Skeletal muscle satellite cell (primary cell): ENCODE measurements at regions not wholly inside any gene's neighbourhood (a gene's known extent, or its start where the extent isn't known, plus 50 kb on each side); places are given as distances from the start of the nearest gene placed in this dataset.

ENCODE experiments used
- H3K27me3 ChIP-seq: 2 replicates; pipeline ENCODE4 v1.7.0; 2013; ENCODE audit warnings: low read length; ENCODE audit not compliant: control insufficient read depth, insufficient read depth
- H3K36me3 ChIP-seq: 2 replicates; pipeline ENCODE4 v1.7.0; 2013; ENCODE audit warnings: mild to moderate bottlenecking, control low read depth, low read length; ENCODE audit not compliant: insufficient read depth
- H3K4me1 ChIP-seq: 2 replicates; pipeline ENCODE4 v1.7.0; 2013; ENCODE audit warnings: low read length; ENCODE audit not compliant: control insufficient read depth, insufficient read depth
- H3K4me2 ChIP-seq: 2 replicates; pipeline ENCODE4 v1.7.0; 2013; ENCODE audit warnings: mild to moderate bottlenecking, low read length
- H3K4me3 ChIP-seq: 2 replicates; pipeline ENCODE4 v1.7.0; 2013; ENCODE audit warnings: low read length
- H3K9ac ChIP-seq: 2 replicates; pipeline ENCODE4 v1.7.0; 2013; ENCODE audit warnings: mild to moderate bottlenecking, low read depth, low read length, moderate library complexity
- H3K9me3 ChIP-seq: replicated peaks from 2 replicates; pipeline ENCODE4 v1.7.0; 2013; ENCODE audit warnings: mild to moderate bottlenecking, control low read depth, low read length

GRCh38 chr2:239608260-239608659 lies 207.4 kb upstream of the HDAC4 start:
- H3K4me3 ChIP-seq = no peak overlapping the region
- no peaks in the 10 kb centered on the region for H3K4me1 ChIP-seq
- no peaks in the 10 kb centered on the region for H3K27me3 ChIP-seq
- H3K36me3 ChIP-seq = no peaks in the 10 kb centered on the region
- H3K4me2 ChIP-seq = no peak overlapping the region
- no peak overlapping the region for H3K9ac ChIP-seq
- H3K9me3 ChIP-seq = peaks cover 11% of the 10 kb centered on the region

- no peak overlapping the region for H3K9ac ChIP-seq
- no peaks in the 10 kb centered on the region for H3K4me1 ChIP-seq
- no peaks in the 10 kb centered on the region for H3K27me3 ChIP-seq
- no peak overlapping the region for H3K4me2 ChIP-seq
- H3K36me3 ChIP-seq = no peaks in the 10 kb centered on the region
- peaks cover 11% of the 10 kb centered on the region for H3K9me3 ChIP-seq
- no peak overlapping the region for H3K4me3 ChIP-seq
These were observed 206.8 kb upstream of the HDAC4 start for GRCh38 chr2:239607517-239608191.

- H3K4me3 ChIP-seq = no peak overlapping the region
- H3K4me1 ChIP-seq = no peaks in the 10 kb centered on the region
- no peaks in the 10 kb centered on the region for H3K36me3 ChIP-seq
- H3K9ac ChIP-seq = no peak overlapping the region
- H3K4me2 ChIP-seq = no peak overlapping the region
- H3K9me3 ChIP-seq = peaks cover 10% of the 10 kb centered on the region
- no peaks in the 10 kb centered on the region for H3K27me3 ChIP-seq
These were observed 206.1 kb upstream of the HDAC4 start for GRCh38 chr2:239606741-239607516.

- peaks cover 15% of the 10 kb centered on the region for H3K9me3 ChIP-seq
- no peaks in the 10 kb centered on the region for H3K36me3 ChIP-seq
- H3K4me1 ChIP-seq = no peaks in the 10 kb centered on the region
- H3K4me3 ChIP-seq = no peak overlapping the region
- H3K9ac ChIP-seq = no peak overlapping the region
- H3K27me3 ChIP-seq = no peaks in the 10 kb centered on the region
- no peak overlapping the region for H3K4me2 ChIP-seq
These were observed 205.2 kb upstream of the HDAC4 start for GRCh38 chr2:239605976-239606375.

GRCh38 chr2:239605409-239605808 lies 204.6 kb upstream of the HDAC4 start:
- H3K4me1 ChIP-seq = no peaks in the 10 kb centered on the region
- no peaks in the 10 kb centered on the region for H3K36me3 ChIP-seq
- no peak overlapping the region for H3K4me3 ChIP-seq
- peaks cover 15% of the 10 kb centered on the region for H3K9me3 ChIP-seq
- H3K9ac ChIP-seq = no peak overlapping the region
- H3K27me3 ChIP-seq = no peaks in the 10 kb centered on the region
- no peak overlapping the region for H3K4me2 ChIP-seq

- peaks cover 15% of the 10 kb centered on the region for H3K9me3 ChIP-seq
- H3K4me1 ChIP-seq = no peaks in the 10 kb centered on the region
These were observed 204.0 kb upstream of the HDAC4 start for GRCh38 chr2:239604861-239605260.

GRCh38 chr2:239603411-239604356 lies 202.9 kb upstream of the HDAC4 start:
- Histone ChIP-seq H3K4me2 (no peak overlapping the region), H3K27me3 (no peaks in the 10 kb centered on the region), H3K9me3 (peaks cover 15% of the 10 kb centered on the region), H3K36me3 (no peaks in the 10 kb centered on the region), H3K9ac (no peak overlapping the region), H3K4me1 (no peaks in the 10 kb centered on the region), H3K4me3 (no peak overlapping the region)

More at GRCh38 chr2:239604861-239605260, 204.0 kb upstream of the HDAC4 start:
- H3K27me3 ChIP-seq = no peaks in the 10 kb centered on the region
- no peaks in the 10 kb centered on the region for H3K36me3 ChIP-seq
- no peak overlapping the region for H3K4me2 ChIP-seq
- no peak overlapping the region for H3K9ac ChIP-seq
- no peak overlapping the region for H3K4me3 ChIP-seq

- H3K27me3 ChIP-seq = no peaks in the 10 kb centered on the region
- H3K4me3 ChIP-seq = no peak overlapping the region
- peaks cover 15% of the 10 kb centered on the region for H3K9me3 ChIP-seq
- H3K9ac ChIP-seq = no peak overlapping the region
- H3K4me2 ChIP-seq = no peak overlapping the region
- no peaks in the 10 kb centered on the region for H3K4me1 ChIP-seq
- no peaks in the 10 kb centered on the region for H3K36me3 ChIP-seq
These were observed 201.8 kb upstream of the HDAC4 start for GRCh38 chr2:239602290-239603282.

GRCh38 chr2:239601880-239602279 lies 201.1 kb upstream of the HDAC4 start:
- Histone ChIP-seq H3K9me3 (peaks cover 15% of the 10 kb centered on the region), H3K36me3 (no peaks in the 10 kb centered on the region), H3K9ac (no peak overlapping the region), H3K27me3 (no peaks in the 10 kb centered on the region), H3K4me3 (no peak overlapping the region), H3K4me2 (no peak overlapping the region), H3K4me1 (no peaks in the 10 kb centered on the region)

- Histone ChIP-seq H3K4me2 (no peak overlapping the region), H3K4me3 (no peak overlapping the region), H3K27me3 (no peaks in the 10 kb centered on the region), H3K9ac (no peak overlapping the region), H3K36me3 (no peaks in the 10 kb centered on the region), H3K4me1 (no peaks in the 10 kb centered on the region), H3K9me3 (peaks cover 15% of the 10 kb centered on the region)
These were observed 200.5 kb upstream of the HDAC4 start for GRCh38 chr2:239601201-239601851.
